Hippocampal formation (tissue), 2 donors: ENCODE measurements at regions not wholly inside any gene's neighbourhood (a gene's known extent, or its start where the extent isn't known, plus 50 kb on each side); places are given as distances from the start of the nearest gene placed in this dataset.
A peak's percentile ranks its signal among the peaks of the same experiment; 100 is the strongest.
"Not testable (repeated sequence)": the region's sequence is repeated elsewhere in the genome, so short reads cannot be mapped to it uniquely, and the experiment has no call there.

ENCODE experiments used
- DNase-seq, 2 donors: peaks; one replicate each; lab custom pipeline; 2025; lab: John Stamatoyannopoulos, UW

GRCh38 chr15:66864871-66865281 lies 162.8 kb downstream of the SMAD6 start:
- DNase-seq: no peak

- DNase-seq: peak in 1 of 2 donors; percentile 17
Measured at GRCh38 chr15:66865622-66866611, 163.9 kb downstream of the SMAD6 start.

- DNase-seq: no peak
Measured at GRCh38 chr15:66866656-66867055, 164.6 kb downstream of the SMAD6 start.

GRCh38 chr15:66868918-66869317 lies 166.9 kb downstream of the SMAD6 start:
- peak in 1 of 2 donors; percentile 42 for DNase-seq

GRCh38 chr15:66870880-66871388 lies 168.9 kb downstream of the SMAD6 start:
- no peak for DNase-seq

GRCh38 chr15:66872405-66872804 lies 170.4 kb downstream of the SMAD6 start:
- DNase-seq: no peak

- not testable (repeated sequence) for DNase-seq
Measured at GRCh38 chr15:66873331-66873730, 171.3 kb downstream of the SMAD6 start.

GRCh38 chr15:66873856-66874255 lies 171.8 kb downstream of the SMAD6 start:
- no peak for DNase-seq

GRCh38 chr15:66875588-66876420 lies 173.8 kb downstream of the SMAD6 start:
- no peak for DNase-seq

GRCh38 chr15:66876421-66876730 lies 174.3 kb downstream of the SMAD6 start:
- DNase-seq: no peak

GRCh38 chr15:66876731-66877476 lies 174.9 kb downstream of the SMAD6 start:
- DNase-seq: no peak

GRCh38 chr15:66877477-66878271 lies 175.6 kb downstream of the SMAD6 start:
- DNase-seq: no peak

GRCh38 chr15:66878761-66879160 lies 176.7 kb downstream of the SMAD6 start:
- no peak for DNase-seq

GRCh38 chr15:66879531-66880368 lies 177.7 kb downstream of the SMAD6 start:
- no peak for DNase-seq

GRCh38 chr15:66880380-66881155 lies 178.5 kb downstream of the SMAD6 start:
- no peak for DNase-seq

GRCh38 chr15:66881173-66881905 lies 179.3 kb downstream of the SMAD6 start:
- no peak for DNase-seq

GRCh38 chr15:66882251-66883020 lies 180.4 kb downstream of the SMAD6 start:
- DNase-seq: no peak
